ENCODE measurements at regions not wholly inside any gene's neighbourhood (a gene's known extent, or its start where the extent isn't known, plus 50 kb on each side); places are given as distances from the start of the nearest gene placed in this dataset.

DNA sequence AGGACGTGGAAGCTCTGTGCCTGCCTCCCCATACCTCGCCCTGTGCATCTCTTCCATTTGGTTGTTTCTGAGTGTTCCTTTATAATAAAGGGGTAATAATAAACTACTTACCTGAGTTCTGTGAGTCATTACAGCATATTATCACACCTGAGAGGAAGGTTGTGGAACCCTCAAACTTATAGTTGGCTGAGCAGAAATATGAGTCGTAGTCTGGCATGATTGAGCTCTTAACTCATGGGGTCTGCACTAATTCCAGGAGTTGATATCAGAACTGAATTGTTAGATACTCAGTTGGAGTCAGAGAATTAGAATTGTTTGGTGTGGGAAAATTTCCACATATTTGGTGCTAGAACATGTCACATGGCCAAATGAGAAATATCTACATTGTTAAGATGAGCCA lies 52.4 kb upstream of the HTR2A start:
- DNase-seq (ENCODE audit: low read depth in 3 of 3, low spot score in 2 of 3) = no peak

DNA sequence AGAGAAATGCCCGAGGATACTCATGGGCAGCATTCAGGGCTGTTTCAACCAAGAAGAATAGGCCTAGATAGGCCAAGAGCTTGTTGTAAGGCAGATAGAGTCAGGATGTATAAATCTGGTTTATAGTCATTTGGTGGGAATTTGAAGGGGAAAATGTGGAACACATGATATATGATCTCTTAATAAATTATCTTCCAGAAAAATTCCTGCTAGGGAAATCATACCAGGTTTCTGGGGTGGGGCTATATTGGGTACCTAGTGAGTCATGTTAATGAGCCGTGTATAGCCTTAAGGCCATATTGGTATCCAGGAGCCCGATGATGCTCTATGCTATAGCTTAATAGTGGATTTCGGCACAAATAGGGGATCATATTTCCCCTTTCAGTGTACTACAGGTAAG lies 51.5 kb upstream of the HTR2A start:
- DNase-seq (ENCODE audit: low read depth in 3 of 3, low spot score in 2 of 3) = no peak

DNA sequence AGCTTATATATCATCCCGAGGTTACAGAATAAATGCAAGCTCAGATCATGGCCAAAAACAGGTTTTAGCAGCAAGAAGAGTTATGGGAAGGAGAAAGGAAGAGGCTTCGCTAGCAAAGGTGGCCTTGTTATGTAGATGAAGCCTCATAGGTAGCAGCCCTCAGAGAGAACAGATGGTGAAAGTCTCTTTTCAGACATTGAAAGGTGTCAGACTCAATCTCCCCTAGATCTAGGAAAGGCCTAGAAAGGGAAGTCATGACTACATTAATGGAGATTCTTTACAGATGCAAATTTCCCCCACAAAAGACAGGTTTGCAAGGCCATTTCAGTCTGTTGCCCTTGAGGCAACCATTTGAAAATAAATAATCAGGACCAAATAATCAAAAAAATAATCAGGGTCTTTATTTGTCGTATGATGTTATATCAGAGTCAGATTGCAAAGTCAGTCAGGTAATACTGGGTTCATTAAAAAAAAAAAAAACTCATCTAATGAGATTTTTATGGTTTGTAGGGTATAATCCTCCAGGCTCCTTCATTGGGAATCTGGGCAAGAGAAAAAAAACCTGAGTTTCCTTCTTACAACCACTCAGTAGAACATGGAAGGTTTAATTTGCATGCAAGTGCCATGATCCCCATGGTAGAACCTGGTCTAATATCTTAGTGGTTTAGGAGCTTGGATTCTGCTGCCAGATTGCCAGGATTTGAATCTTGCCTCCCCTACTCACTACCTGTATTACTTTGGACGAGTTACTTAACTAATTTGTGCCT lies 50.8 kb upstream of the HTR2A start:
- DNase-seq (ENCODE audit: low read depth in 3 of 3, low spot score in 2 of 3) = no peak
